ENCODE measurements at regions not wholly inside any gene's neighbourhood (a gene's known extent, or its start where the extent isn't known, plus 50 kb on each side); places are given as distances from the start of the nearest gene placed in this dataset.

GRCh38 chr9:115614326-115614999, 496.5 kb upstream of the TNC start:
- DNase-seq (ENCODE audit: extremely low read depth in 1 of 11, low read depth in 9 of 11, low spot score in 4 of 11) = no peak

- DNase-seq (ENCODE audit: extremely low read depth in 1 of 11, low read depth in 9 of 11, low spot score in 4 of 11) = no peak
These were observed 497.0 kb upstream of the TNC start for GRCh38 chr9:115615000-115615401.

- no peak for DNase-seq (ENCODE audit: extremely low read depth in 1 of 11, low read depth in 9 of 11, low spot score in 4 of 11)
These were observed 498.1 kb upstream of the TNC start for GRCh38 chr9:115615821-115616665.

- no peak for DNase-seq (ENCODE audit: extremely low read depth in 1 of 11, low read depth in 9 of 11, low spot score in 4 of 11)
These were observed 498.8 kb upstream of the TNC start for GRCh38 chr9:115616666-115617239.

DNA sequence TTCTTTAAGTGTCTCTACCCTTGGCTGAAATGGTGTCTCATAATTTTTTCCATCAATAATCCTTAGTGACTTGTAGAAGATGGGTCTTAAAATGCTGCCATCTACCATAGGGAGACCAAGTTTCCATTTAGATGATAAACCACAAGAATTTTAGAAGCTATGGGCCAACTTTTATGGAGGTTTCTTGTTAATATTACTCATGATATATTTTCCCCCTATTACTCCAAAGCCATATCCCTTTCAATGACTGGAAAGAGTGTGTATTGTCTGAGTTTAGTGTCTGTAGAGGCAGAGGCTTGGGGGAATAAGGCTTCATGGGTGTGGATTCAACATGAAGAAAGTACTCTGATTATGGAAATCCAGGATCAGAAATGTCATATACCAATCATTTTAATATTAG, 507.3 kb upstream of the TNC start:
- no peak for DNase-seq (ENCODE audit: extremely low read depth in 1 of 11, low read depth in 9 of 11, low spot score in 4 of 11)

GRCh38 chr9:115625954-115626353, 508.0 kb upstream of the TNC start:
- no peak for DNase-seq (ENCODE audit: extremely low read depth in 1 of 11, low read depth in 9 of 11, low spot score in 4 of 11)

GRCh38 chr9:115627511-115627910, 509.6 kb upstream of the TNC start:
- DNase-seq (ENCODE audit: extremely low read depth in 1 of 11, low read depth in 9 of 11, low spot score in 4 of 11) = no peak

DNA sequence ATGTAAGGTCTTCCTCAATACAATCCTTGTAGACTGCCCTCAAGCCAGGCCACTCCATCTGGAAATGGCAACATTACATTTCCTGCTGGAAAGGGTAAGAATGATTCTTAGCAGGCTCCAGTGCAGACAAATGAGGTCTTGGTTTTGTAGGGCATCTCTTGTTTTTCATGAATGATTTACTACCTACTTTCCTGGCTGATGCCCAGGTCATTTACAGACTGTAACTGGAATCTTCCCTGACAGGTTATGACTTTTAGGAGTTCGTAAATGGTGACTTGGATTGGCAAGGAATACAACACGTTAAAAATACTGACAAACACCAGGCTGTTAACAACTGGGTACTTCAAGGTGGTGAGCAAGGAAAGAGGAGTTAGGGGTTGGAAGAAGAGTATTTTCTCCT, 510.5 kb upstream of the TNC start:
- no peak for DNase-seq (ENCODE audit: extremely low read depth in 1 of 11, low read depth in 9 of 11, low spot score in 4 of 11)

DNA sequence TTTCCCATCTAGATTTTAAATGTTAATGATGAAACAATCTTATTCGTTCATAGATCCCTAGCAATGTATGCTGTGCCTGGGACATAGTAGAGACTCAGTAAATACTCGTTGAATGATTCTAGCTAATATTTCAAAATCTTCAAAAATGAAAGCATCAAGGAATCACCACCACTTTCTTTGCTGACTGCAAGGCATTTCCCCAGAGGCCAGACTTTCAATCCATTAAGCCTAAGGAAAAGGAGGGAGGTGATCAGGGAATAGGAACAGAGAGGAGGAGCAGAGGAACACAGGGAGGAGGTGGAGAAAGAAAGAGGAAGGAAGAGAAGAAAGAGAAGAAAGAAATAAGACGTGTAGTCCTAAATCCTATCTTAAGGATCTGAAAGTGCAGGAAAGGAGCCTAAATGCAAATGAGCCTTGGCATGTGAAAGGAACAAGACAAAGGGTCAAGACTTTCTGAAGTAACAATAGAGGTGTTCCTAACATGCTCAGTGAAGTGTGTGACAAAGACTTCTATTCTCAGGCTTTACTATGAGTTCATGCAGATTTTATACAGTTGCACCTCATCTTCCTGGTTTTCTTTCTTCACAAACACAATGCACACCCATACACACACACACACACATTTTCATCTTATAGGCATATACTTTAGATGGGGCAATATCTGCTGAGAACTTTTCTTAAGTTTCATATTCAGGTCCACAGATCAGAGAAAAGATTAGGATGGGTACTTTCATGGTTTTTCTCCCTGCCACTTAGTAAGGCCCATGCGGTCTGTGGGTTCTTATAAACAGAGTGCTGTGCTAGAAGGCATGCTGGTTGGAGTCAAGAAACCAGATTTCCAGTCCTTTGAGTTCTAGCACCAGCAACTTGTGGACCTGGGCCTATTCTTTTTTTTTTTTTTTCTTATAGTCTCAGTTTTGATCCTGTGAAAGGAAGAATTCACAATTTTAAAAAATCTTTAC, 512.2 kb upstream of the TNC start:
- DNase-seq (ENCODE audit: extremely low read depth in 1 of 11, low read depth in 9 of 11, low spot score in 4 of 11) = no peak

GRCh38 chr9:115632391-115632790, 514.4 kb upstream of the TNC start:
- DNase-seq (ENCODE audit: extremely low read depth in 1 of 11, low read depth in 9 of 11, low spot score in 4 of 11) = no peak

DNA sequence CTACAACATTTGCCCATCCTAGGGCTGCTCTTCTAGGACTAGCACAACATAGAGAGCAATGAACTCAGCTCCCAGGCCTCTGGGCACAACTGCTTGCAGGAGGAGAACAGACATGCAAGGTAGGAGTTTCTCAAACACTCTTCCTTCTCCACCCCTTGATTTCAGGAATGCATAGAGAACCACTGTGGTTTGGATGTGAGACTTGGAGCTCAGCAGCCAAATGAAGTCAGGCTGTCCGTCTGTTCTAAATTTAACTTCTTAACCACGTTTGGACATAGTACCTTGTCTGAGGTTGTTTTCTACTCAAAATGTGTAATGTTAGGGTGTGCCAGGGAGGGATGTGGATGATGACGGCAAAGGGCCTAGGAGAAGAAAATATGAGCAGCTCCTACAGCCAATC, 515.1 kb upstream of the TNC start:
- DNase-seq (ENCODE audit: extremely low read depth in 1 of 11, low read depth in 9 of 11, low spot score in 4 of 11) = no peak

GRCh38 chr9:115635680-115636383, 517.8 kb upstream of the PAPPA start:
- DNase-seq (ENCODE audit: extremely low read depth in 1 of 11, low read depth in 9 of 11, low spot score in 4 of 11) = no peak

DNA sequence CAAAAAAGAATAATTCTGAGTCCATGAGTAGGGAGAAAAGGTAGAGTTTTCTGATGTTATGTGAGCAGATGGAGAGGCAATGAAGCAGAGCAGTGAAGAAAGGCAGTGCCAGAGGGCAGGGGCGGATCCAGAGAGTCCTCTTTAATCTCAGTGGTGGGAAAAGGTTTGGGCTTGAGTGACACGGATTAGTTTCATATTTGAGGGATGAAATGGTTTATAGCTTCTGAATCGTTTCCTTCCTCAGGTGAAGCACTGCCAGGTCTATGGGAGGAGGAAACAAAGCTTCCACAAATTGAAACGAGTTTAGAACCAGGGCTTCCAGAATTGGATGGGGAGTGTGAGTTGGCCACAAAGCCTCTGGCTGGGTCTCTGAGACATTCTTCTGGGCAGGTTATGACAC, 517.0 kb upstream of the PAPPA start:
- no peak for DNase-seq (ENCODE audit: extremely low read depth in 1 of 11, low read depth in 9 of 11, low spot score in 4 of 11)

DNA sequence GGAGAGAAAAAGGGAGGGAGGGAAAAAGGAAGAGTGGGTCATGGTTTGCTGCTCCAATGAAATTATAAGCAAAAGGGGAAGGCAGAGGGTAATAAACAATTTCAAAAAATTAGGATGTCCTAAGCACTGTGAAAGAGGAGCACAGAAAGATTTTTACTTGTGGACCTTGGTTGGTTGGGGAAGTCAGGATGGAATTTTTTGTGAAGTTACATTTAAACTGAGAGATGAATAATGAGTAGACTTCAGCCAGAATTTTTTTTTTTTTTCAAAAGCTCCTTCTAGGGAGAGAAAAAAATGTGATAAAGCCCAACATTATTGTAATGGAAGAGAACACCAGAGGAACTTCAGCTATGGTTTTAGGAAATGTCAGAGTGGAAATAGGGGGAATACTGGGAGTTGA, 515.9 kb upstream of the PAPPA start:
- DNase-seq (ENCODE audit: extremely low read depth in 1 of 11, low read depth in 9 of 11, low spot score in 4 of 11) = no peak

GRCh38 chr9:115640887-115641286, 512.7 kb upstream of the PAPPA start:
- DNase-seq (ENCODE audit: extremely low read depth in 1 of 11, low read depth in 9 of 11, low spot score in 4 of 11) = no peak

- no peak for DNase-seq (ENCODE audit: extremely low read depth in 1 of 11, low read depth in 9 of 11, low spot score in 4 of 11)
These were observed 511.3 kb upstream of the PAPPA start for GRCh38 chr9:115642285-115642684.

- no peak for DNase-seq (ENCODE audit: extremely low read depth in 1 of 11, low read depth in 9 of 11, low spot score in 4 of 11)
These were observed 509.5 kb upstream of the PAPPA start for GRCh38 chr9:115643948-115644727.

DNA sequence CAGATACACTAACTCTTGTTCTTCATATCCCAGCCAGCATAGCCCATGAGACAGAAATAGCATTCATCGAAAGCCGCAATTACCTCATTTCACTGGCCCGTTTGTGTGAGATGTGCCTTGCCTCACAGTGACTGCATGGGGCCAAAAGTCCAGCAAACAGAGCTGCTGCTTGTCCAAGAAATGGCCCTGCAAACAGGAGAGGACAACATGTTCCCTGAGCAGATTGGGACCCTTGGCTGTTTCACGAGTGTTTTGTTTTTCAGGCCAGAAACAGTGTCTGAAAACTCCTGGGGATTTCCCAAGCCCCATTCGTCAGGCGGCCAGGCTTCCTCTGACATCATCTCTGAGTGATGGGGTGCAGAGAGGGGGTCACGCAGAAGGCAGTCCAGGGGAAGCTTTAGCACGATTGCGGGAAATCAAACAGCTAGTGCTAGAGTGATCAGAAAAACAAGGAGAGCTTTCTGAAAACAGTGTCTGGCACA, 503.6 kb upstream of the PAPPA start:
- peak in 2 of 11 donors; percentile 4 to 7 for DNase-seq (ENCODE audit: extremely low read depth in 1 of 11, low read depth in 9 of 11, low spot score in 4 of 11)
